NCI-H1930 (cell line): ENCODE measurements at regions not wholly inside any gene's neighbourhood (a gene's known extent, or its start where the extent isn't known, plus 50 kb on each side); places are given as distances from the start of the nearest gene placed in this dataset.

ENCODE experiments used
- DNase-seq, 2 experiments: peaks; one replicate each; lab custom pipeline; 2025; lab: John Stamatoyannopoulos, UW

- no peak for DNase-seq
These were observed 359.9 kb downstream of the TXNL1 start for GRCh38 chr18:56278421-56279003.

- DNase-seq = no peak
These were observed 361.9 kb downstream of the TXNL1 start for GRCh38 chr18:56276466-56276865.

- DNase-seq = no peak
These were observed 364.7 kb downstream of the TXNL1 start for GRCh38 chr18:56273541-56274219.

- DNase-seq = no peak
These were observed 367.6 kb downstream of the TXNL1 start for GRCh38 chr18:56270671-56271250.

- no peak for DNase-seq
These were observed 368.4 kb downstream of the TXNL1 start for GRCh38 chr18:56269958-56270357.

- DNase-seq = no peak
These were observed 369.4 kb downstream of the TXNL1 start for GRCh38 chr18:56268952-56269351.

GRCh38 chr18:56267334-56267733 is 371.1 kb downstream of the TXNL1 start:
- DNase-seq = no peak

GRCh38 chr18:56258178-56258577 is 380.2 kb downstream of the TXNL1 start:
- no peak for DNase-seq

- DNase-seq = no peak
These were observed 381.2 kb downstream of the TXNL1 start for GRCh38 chr18:56257205-56257604.

- DNase-seq = no peak
These were observed 381.7 kb downstream of the TXNL1 start for GRCh38 chr18:56256659-56257058.

GRCh38 chr18:56255381-56255780 is 383.0 kb downstream of the TXNL1 start:
- no peak for DNase-seq

- no peak for DNase-seq
These were observed 385.9 kb downstream of the TXNL1 start for GRCh38 chr18:56252456-56252855.

GRCh38 chr18:56248610-56249235 is 389.7 kb downstream of the TXNL1 start:
- DNase-seq = no peak

GRCh38 chr18:56246916-56247315 is 391.5 kb downstream of the TXNL1 start:
- DNase-seq = no peak

- no peak for DNase-seq
These were observed 392.4 kb downstream of the TXNL1 start for GRCh38 chr18:56245866-56246580.

GRCh38 chr18:56240405-56240804 is 398.0 kb downstream of the TXNL1 start:
- DNase-seq = no peak

- DNase-seq = no peak
These were observed 399.8 kb downstream of the TXNL1 start for GRCh38 chr18:56238576-56238975.

- DNase-seq = no peak
These were observed 402.8 kb downstream of the TXNL1 start for GRCh38 chr18:56235481-56236013.

- no peak for DNase-seq
These were observed 403.3 kb downstream of the TXNL1 start for GRCh38 chr18:56235071-56235470.

GRCh38 chr18:56233595-56233994 is 404.8 kb downstream of the TXNL1 start:
- DNase-seq = no peak

- DNase-seq = no peak
These were observed 412.4 kb downstream of the TXNL1 start for GRCh38 chr18:56226025-56226424.
